ENCODE measurements at regions not wholly inside any gene's neighbourhood (a gene's known extent, or its start where the extent isn't known, plus 50 kb on each side); places are given as distances from the start of the nearest gene placed in this dataset.

- TF ChIP-seq GATA2 (IDR thresholded peaks at IDR 0.05; ENCODE audit: low read depth, low read length) (no peak), GATA3 (IDR thresholded peaks at IDR 0.05; ENCODE audit: low read depth, low read length) (no peak)
These were observed 449.9 kb downstream of the INHBA start for GRCh38 chr7:41252957-41253356.
